SK-N-SH (cell line): ENCODE measurements at regions not wholly inside any gene's neighbourhood (a gene's known extent, or its start where the extent isn't known, plus 50 kb on each side); places are given as distances from the start of the nearest gene placed in this dataset.

Source experiments
- CTCF ChIA-PET: fragments of 300-600, 350-600 bp; formaldehyde crosslinking; extraction: SDS; loops from one replicate; lab custom pipeline; 2021; lab: Yijun Ruan, JAX
- POLR2A ChIA-PET: fragments of 350-600 bp; sonication (Branson Sonifier 250); formaldehyde crosslinking; extraction: SDS; loops from one replicate; lab custom pipeline; 2020; ENCODE audit warnings: antibody characterized with exemption, inconsistent platforms; lab: Yijun Ruan, JAX
- DNase-seq: peaks from one replicate; pipeline ENCODE4 v3.0.0; 2012
- H2AFZ ChIP-seq: fragments of 200-600 bp; sonication (generic); 2 replicates; pipeline ENCODE4 v1.8.1; 2016; ENCODE audit warnings: antibody characterized with exemption, mild to moderate bottlenecking, low read depth
- H3F3A ChIP-seq: fragments of 200-600 bp; sonication (generic); replicated peaks from 2 replicates; pipeline ENCODE3; 2016; ENCODE audit warnings: antibody characterized with exemption, mild to moderate bottlenecking; ENCODE audit not compliant: insufficient read depth
- H3K27ac ChIP-seq, 2 experiments: fragments of 200-500 bp in 1 of 2; fragments of 200-600 bp in 1 of 2; sonication (Bioruptor generic) in 1 of 2; sonication (generic), shearing (Covaris generic) in 1 of 2; 2 replicates each; pipeline versions ENCODE4 v1.5.1 to v1.6.1; 2014 to 2016; ENCODE audit warnings: low read depth in 2 of 2, inconsistent platforms in 1 of 2, low read length in 1 of 2, mild to moderate bottlenecking in 1 of 2, mixed read lengths in 1 of 2
- H3K27me3 ChIP-seq: fragments of 200-600 bp; sonication (generic), shearing (Covaris generic); 2 replicates; pipeline ENCODE4 v1.6.1; 2016; ENCODE audit warnings: mixed run types; ENCODE audit not compliant: insufficient read depth
- H3K36me3 ChIP-seq, 2 experiments: fragments of 200-500 bp in 1 of 2; fragments of 200-600 bp in 1 of 2; sonication (Bioruptor generic) in 1 of 2; sonication (generic) in 1 of 2; replicated peaks in 1 of 2; 2 replicates each; pipeline versions ENCODE3 to v1.5.1; 2014 to 2016; ENCODE audit warnings: low read length in 1 of 2, mild to moderate bottlenecking in 1 of 2; ENCODE audit not compliant: insufficient read depth in 2 of 2, control insufficient read depth in 1 of 2
- H3K4me1 ChIP-seq, 2 experiments: fragments of 200-500 bp in 1 of 2; fragments of 200-600 bp in 1 of 2; sonication (Bioruptor generic) in 1 of 2; sonication (generic), shearing (Covaris generic) in 1 of 2; 2 replicates each; pipeline versions ENCODE4 v1.5.1 to v1.6.1; 2014 to 2016; ENCODE audit warnings: low read depth in 1 of 2, low read length in 1 of 2, mixed run types in 1 of 2; ENCODE audit not compliant: insufficient read depth in 2 of 2, control insufficient read depth in 1 of 2
- H3K4me2 ChIP-seq: fragments of 200-600 bp; sonication (generic), shearing (Covaris generic); 2 replicates; pipeline ENCODE4 v1.6.1; 2017; ENCODE audit warnings: mixed run types
- H3K4me3 ChIP-seq, 2 experiments: fragments of 200-500 bp in 1 of 2; fragments of 200-600 bp in 1 of 2; sonication (Bioruptor generic) in 1 of 2; sonication (generic), shearing (Covaris generic) in 1 of 2; 2 replicates each; pipeline versions ENCODE4 v1.5.1 to v1.8.1; 2014 to 2016; ENCODE audit warnings: low read depth in 2 of 2, inconsistent platforms in 1 of 2, low read length in 1 of 2, mild to moderate bottlenecking in 1 of 2, mixed read lengths in 1 of 2, moderate library complexity in 1 of 2
- H3K79me2 ChIP-seq: fragments of 200-600 bp; sonication (generic); 2 replicates; pipeline ENCODE4 v1.8.1; 2017; ENCODE audit warnings: mild to moderate bottlenecking; ENCODE audit not compliant: insufficient read depth
- H3K9ac ChIP-seq: fragments of 200-600 bp; sonication (generic); 2 replicates; pipeline ENCODE4 v1.6.1; 2017; ENCODE audit warnings: mixed run types
- H3K9me2 ChIP-seq: fragments of 200-600 bp; sonication (generic); 2 replicates; pipeline ENCODE4 v1.6.1; 2017; ENCODE audit warnings: mixed run types
- H3K9me3 ChIP-seq: fragments of 200-600 bp; sonication (generic); 2 replicates; pipeline ENCODE4 v1.6.1; 2017; ENCODE audit warnings: mixed run types, mild to moderate bottlenecking, moderate library complexity
- H4K20me1 ChIP-seq: fragments of 200-600 bp; sonication (generic); 2 replicates; pipeline ENCODE4 v1.6.1; 2017; ENCODE audit warnings: mild to moderate bottlenecking, mixed run types; ENCODE audit not compliant: insufficient read depth
- CTCF ChIP-seq: fragments of 200-600 bp; sonication (generic); IDR thresholded peaks from 2 replicates; pipeline ENCODE4 v1.6.1; 2017; ENCODE audit warnings: antibody characterized with exemption, mild to moderate bottlenecking, moderate library complexity
- ELF1 ChIP-seq: IDR thresholded peaks from 2 replicates; pipeline ENCODE4 v1.4.0; 2012
- FOXJ3 ChIP-seq: sonication (generic); formaldehyde crosslinking; IDR thresholded peaks from 2 replicates; pipeline ENCODE4 v1.5.1; 2020; ENCODE audit warnings: mild to moderate bottlenecking, missing genetic modification reagents
- IRF3 ChIP-seq: fragments of 150-350 bp; IDR thresholded peaks from 2 replicates; pipeline ENCODE4 v1.6.1; 2016; ENCODE audit warnings: mild to moderate bottlenecking, low read depth, low read length
- JUND ChIP-seq: IDR thresholded peaks from 2 replicates; pipeline ENCODE4 v1.4.0; 2012
- MAX ChIP-seq: IDR thresholded peaks from 2 replicates; pipeline ENCODE4 v1.4.0; 2012; ENCODE audit warnings: low read depth
- PBX3 ChIP-seq: IDR thresholded peaks from 2 replicates; pipeline ENCODE4; 2012
- RAD21 ChIP-seq: IDR thresholded peaks from 2 replicates; pipeline ENCODE4 v1.6.1; 2012; ENCODE audit warnings: mild to moderate bottlenecking, low read length
- SMC3 ChIP-seq: IDR thresholded peaks from 2 replicates; pipeline ENCODE4 v1.6.1; 2012; ENCODE audit warnings: low read depth, low read length, improper control_type of control experiment
- TAF1 ChIP-seq: IDR thresholded peaks from 2 replicates; pipeline ENCODE4 v1.6.1; 2012; ENCODE audit warnings: low read depth, mild to moderate bottlenecking, low read length, moderate library complexity, borderline replicate concordance
- ZBTB33 ChIP-seq: IDR thresholded peaks from 2 replicates; pipeline ENCODE4 v1.4.0; 2012; ENCODE audit warnings: low read depth, borderline replicate concordance
- WGBS: methylation state at CpG from one replicate; pipeline ENCODE4 v1.1.6; 2017; ENCODE audit warnings: low lambda C conversion rate; 5-methylcytosine and 5-hydroxymethylcytosine counted together

GRCh38 chr4:8756816-8757215 lies 114.8 kb downstream of the HMX1 start:
- CTCF ChIA-PET: no interaction called here
- Histone ChIP-seq H3K9me2 (no peaks in the 10 kb centered on the region), H2AFZ (no peak overlapping the region), H3K27ac (no peak overlapping the region), H3K27me3 (no peaks in the 10 kb centered on the region), H3F3A (no peaks in the 10 kb centered on the region)
- POLR2A ChIA-PET: no interaction called here
- no peak for TF ChIP-seq PBX3
- TF ChIP-seq ELF1: no peak
- TF ChIP-seq FOXJ3 (CRISPR knock-in tag): no peak
- no peak for TF ChIP-seq RAD21
- no peak for TF ChIP-seq TAF1
- no peak for TF ChIP-seq ZBTB33
- TF ChIP-seq CTCF: no peak
- no peak for TF ChIP-seq SMC3
- TF ChIP-seq JUND: no peak
- TF ChIP-seq MAX: no peak
- no peak for TF ChIP-seq IRF3
- TF ChIP-seq, all 33 proteins: peak for 0
- no peaks in the 10 kb centered on the region for H3K9me3 ChIP-seq
- 59% methylated on average over 8 of the region's 8 CpGs for WGBS
- DNase-seq: no peak
- no peaks in the 10 kb centered on the region for H4K20me1 ChIP-seq
- H3K4me2 ChIP-seq: no peak overlapping the region
- H3K9ac ChIP-seq: no peak overlapping the region
- no peak overlapping the region for H3K4me3 ChIP-seq
- H3K79me2 ChIP-seq: no peaks in the 10 kb centered on the region
- H3K4me1 ChIP-seq: no peaks in the 10 kb centered on the region
- H3K36me3 ChIP-seq: no peaks in the 10 kb centered on the region
